Immature natural killer cell (primary cell): ENCODE measurements at regions not wholly inside any gene's neighbourhood (a gene's known extent, or its start where the extent isn't known, plus 50 kb on each side); places are given as distances from the start of the nearest gene placed in this dataset.

ENCODE experiments used
- DNase-seq, 3 donors: peaks; one replicate each; pipeline ENCODE4 v3.0.0; 2022; ENCODE audit warnings: mixed read lengths in 1 of 3
- H3K27ac Mint-ChIP-seq, 6 donors: one replicate each; pipeline ENCODE4 v1.8.0; 2020; ENCODE audit warnings: mixed read lengths in 6 of 6, mild to moderate bottlenecking in 5 of 6, inconsistent platforms in 4 of 6, moderate library complexity in 3 of 6
- H3K27me3 Mint-ChIP-seq, 3 donors: one replicate each; pipeline ENCODE4 v1.8.0; 2020 to 2021; ENCODE audit warnings: low read depth in 3 of 3, mild to moderate bottlenecking in 3 of 3, mixed read lengths in 3 of 3, moderate library complexity in 3 of 3, inconsistent platforms in 1 of 3
- H3K36me3 Mint-ChIP-seq, 3 donors: one replicate each; pipeline ENCODE4 v1.8.0; 2020; ENCODE audit warnings: mixed read lengths in 3 of 3, inconsistent platforms in 2 of 3, mild to moderate bottlenecking in 2 of 3
- H3K4me1 Mint-ChIP-seq, 2 donors: one replicate each; pipeline ENCODE4 v1.8.0; 2020; ENCODE audit warnings: inconsistent platforms in 2 of 2, mild to moderate bottlenecking in 2 of 2, mixed read lengths in 2 of 2, moderate library complexity in 1 of 2
- H3K4me3 Mint-ChIP-seq, 5 donors: one replicate each; pipeline ENCODE4 v1.8.0; 2020; ENCODE audit warnings: mild to moderate bottlenecking in 5 of 5, mixed read lengths in 5 of 5, inconsistent platforms in 3 of 5, moderate library complexity in 3 of 5
- H3K9me3 Mint-ChIP-seq, 6 donors: one replicate each; pipeline ENCODE4 v1.8.0; 2020; ENCODE audit warnings: mild to moderate bottlenecking in 6 of 6, mixed read lengths in 6 of 6, inconsistent platforms in 4 of 6, moderate library complexity in 3 of 6

- DNase-seq, result no peak
- Mint-ChIP-seq H3K36me3 (no peaks in the 10 kb centered on the region), H3K4me1 (no peaks in the 10 kb centered on the region), H3K9me3 (no peaks in the 10 kb centered on the region), H3K27ac (no peak overlapping the region), H3K27me3 (peaks cover 0 to 3% (median 0%) of the 10 kb centered on the region in 3 donors), H3K4me3 (no peak overlapping the region)
Observed at GRCh38 chr3:160128056-160128455, 97.2 kb upstream of the C3orf80 start.

- Mint-ChIP-seq H3K27ac (no peak overlapping the region), H3K9me3 (no peaks in the 10 kb centered on the region), H3K36me3 (no peaks in the 10 kb centered on the region), H3K27me3 (peaks cover 0 to 3% (median 0%) of the 10 kb centered on the region in 3 donors), H3K4me1 (no peaks in the 10 kb centered on the region), H3K4me3 (no peak overlapping the region)
- DNase-seq, result no peak
Observed at GRCh38 chr3:160129459-160130061, 95.7 kb upstream of the C3orf80 start.

GRCh38 chr3:160130071-160130470 is 95.2 kb upstream of the C3orf80 start:
- Mint-ChIP-seq H3K27me3 (peaks cover 0 to 3% (median 0%) of the 10 kb centered on the region in 3 donors), H3K27ac (no peak overlapping the region)

GRCh38 chr3:160130950-160131349 is 94.3 kb upstream of the C3orf80 start:
- no peaks in the 10 kb centered on the region for H3K4me1 Mint-ChIP-seq
- no peak overlapping the region for H3K4me3 Mint-ChIP-seq
- no peak overlapping the region for H3K27ac Mint-ChIP-seq
- H3K36me3 Mint-ChIP-seq, result no peaks in the 10 kb centered on the region
- DNase-seq, result no peak
- H3K27me3 Mint-ChIP-seq, result peaks cover 0 to under 1% (median 0%) of the 10 kb centered on the region in 3 donors
- no peaks in the 10 kb centered on the region for H3K9me3 Mint-ChIP-seq

More at GRCh38 chr3:160130071-160130470, 95.2 kb upstream of the C3orf80 start:
- Mint-ChIP-seq H3K4me3 (no peak overlapping the region), H3K9me3 (no peaks in the 10 kb centered on the region), H3K4me1 (no peaks in the 10 kb centered on the region), H3K36me3 (no peaks in the 10 kb centered on the region)
- no peak for DNase-seq

GRCh38 chr3:160132226-160132625 is 93.0 kb upstream of the C3orf80 start:
- H3K4me3 Mint-ChIP-seq, result no peak overlapping the region

GRCh38 chr3:160133757-160134156 is 91.5 kb upstream of the C3orf80 start:
- no peak for DNase-seq
- peaks cover 0 to 3% (median 0%) of the 10 kb centered on the region in 3 donors for H3K27me3 Mint-ChIP-seq
- H3K4me3 Mint-ChIP-seq, result no peak overlapping the region
- H3K27ac Mint-ChIP-seq, result no peak overlapping the region
- no peaks in the 10 kb centered on the region for H3K4me1 Mint-ChIP-seq
- H3K9me3 Mint-ChIP-seq, result no peaks in the 10 kb centered on the region
- H3K36me3 Mint-ChIP-seq, result no peaks in the 10 kb centered on the region

More at GRCh38 chr3:160132226-160132625, 93.0 kb upstream of the C3orf80 start:
- Mint-ChIP-seq H3K4me1 (no peaks in the 10 kb centered on the region), H3K9me3 (no peaks in the 10 kb centered on the region), H3K27ac (no peak overlapping the region), H3K27me3 (no peaks in the 10 kb centered on the region), H3K36me3 (no peaks in the 10 kb centered on the region)
- no peak for DNase-seq

- H3K27ac Mint-ChIP-seq, result no peak overlapping the region
- H3K4me1 Mint-ChIP-seq, result no peaks in the 10 kb centered on the region
- H3K36me3 Mint-ChIP-seq, result no peaks in the 10 kb centered on the region
- DNase-seq, result no peak
- H3K27me3 Mint-ChIP-seq, result peaks cover 0 to 4% (median 0%) of the 10 kb centered on the region in 3 donors
- no peak overlapping the region for H3K4me3 Mint-ChIP-seq
- no peaks in the 10 kb centered on the region for H3K9me3 Mint-ChIP-seq
Observed at GRCh38 chr3:160134454-160134853, 90.8 kb upstream of the C3orf80 start.

GRCh38 chr3:160134964-160135363 is 90.3 kb upstream of the C3orf80 start:
- no peak for DNase-seq
- peaks cover 0 to 4% (median 0%) of the 10 kb centered on the region in 3 donors for H3K27me3 Mint-ChIP-seq
- H3K36me3 Mint-ChIP-seq, result no peaks in the 10 kb centered on the region
- H3K9me3 Mint-ChIP-seq, result no peaks in the 10 kb centered on the region
- H3K4me1 Mint-ChIP-seq, result no peaks in the 10 kb centered on the region
- H3K27ac Mint-ChIP-seq, result no peak overlapping the region
- H3K4me3 Mint-ChIP-seq, result no peak overlapping the region

GRCh38 chr3:160135851-160136250 is 89.4 kb upstream of the C3orf80 start:
- H3K9me3 Mint-ChIP-seq, result no peaks in the 10 kb centered on the region
- H3K27ac Mint-ChIP-seq, result no peak overlapping the region
- DNase-seq, result no peak

GRCh38 chr3:160136421-160136820 is 88.8 kb upstream of the C3orf80 start:
- no peak for DNase-seq
- Mint-ChIP-seq H3K36me3 (no peaks in the 10 kb centered on the region), H3K27ac (no peak overlapping the region), H3K27me3 (peaks cover 0 to 4% (median 2%) of the 10 kb centered on the region in 3 donors), H3K9me3 (no peaks in the 10 kb centered on the region), H3K4me1 (no peaks in the 10 kb centered on the region), H3K4me3 (no peak overlapping the region)

More at GRCh38 chr3:160135851-160136250, 89.4 kb upstream of the C3orf80 start:
- no peaks in the 10 kb centered on the region for H3K4me1 Mint-ChIP-seq
- H3K4me3 Mint-ChIP-seq, result no peak overlapping the region
- peaks cover 0 to 4% (median 0%) of the 10 kb centered on the region in 3 donors for H3K27me3 Mint-ChIP-seq
- H3K36me3 Mint-ChIP-seq, result no peaks in the 10 kb centered on the region

- no peak for DNase-seq
- H3K36me3 Mint-ChIP-seq, result no peaks in the 10 kb centered on the region
- H3K27ac Mint-ChIP-seq, result no peak overlapping the region
- H3K9me3 Mint-ChIP-seq, result peaks cover 0 to 2% (median 0%) of the 10 kb centered on the region in 6 donors
- H3K4me3 Mint-ChIP-seq, result no peak overlapping the region
- no peaks in the 10 kb centered on the region for H3K4me1 Mint-ChIP-seq
- peaks cover 0 to 4% (median 2%) of the 10 kb centered on the region in 3 donors for H3K27me3 Mint-ChIP-seq
Observed at GRCh38 chr3:160139291-160139690, 85.9 kb upstream of the C3orf80 start.

GRCh38 chr3:160140756-160141155 is 84.5 kb upstream of the C3orf80 start:
- Mint-ChIP-seq H3K4me3 (no peak overlapping the region), H3K9me3 (peaks cover 0 to 2% (median 0%) of the 10 kb centered on the region in 6 donors), H3K36me3 (no peaks in the 10 kb centered on the region), H3K4me1 (no peaks in the 10 kb centered on the region), H3K27ac (no peak overlapping the region), H3K27me3 (peaks cover 0 to 4% (median 2%) of the 10 kb centered on the region in 3 donors)
- no peak for DNase-seq

GRCh38 chr3:160141485-160142185 is 83.6 kb upstream of the C3orf80 start:
- Mint-ChIP-seq H3K27me3 (peaks cover 0 to 6% (median 2%) of the 10 kb centered on the region in 3 donors), H3K36me3 (no peaks in the 10 kb centered on the region), H3K4me3 (no peak overlapping the region), H3K4me1 (no peaks in the 10 kb centered on the region), H3K9me3 (peaks cover 0 to 2% (median 0%) of the 10 kb centered on the region in 6 donors), H3K27ac (no peak overlapping the region)
- DNase-seq, result no peak

GRCh38 chr3:160143482-160143881 is 81.7 kb upstream of the C3orf80 start:
- Mint-ChIP-seq H3K9me3 (peaks cover 0 to 2% (median 0%) of the 10 kb centered on the region in 6 donors), H3K36me3 (no peaks in the 10 kb centered on the region), H3K4me1 (no peaks in the 10 kb centered on the region), H3K27ac (no peak overlapping the region), H3K27me3 (peaks cover 0 to 3% (median 2%) of the 10 kb centered on the region in 3 donors), H3K4me3 (no peak overlapping the region)
- DNase-seq, result no peak
